OCI-LY3 (cell line): ENCODE measurements at regions not wholly inside any gene's neighbourhood (a gene's known extent, or its start where the extent isn't known, plus 50 kb on each side); places are given as distances from the start of the nearest gene placed in this dataset.

ENCODE experiments used
- H2AFZ ChIP-seq: fragments of 200-600, 300-600 bp; shearing (Covaris generic); 2 replicates; pipeline ENCODE4 v1.6.0; 2014; ENCODE audit warnings: antibody characterized with exemption, low read depth, low read length
- H3K27ac ChIP-seq: fragments of 200-600, 300-600 bp; sonication (generic); 2 replicates; pipeline ENCODE4 v1.5.1; 2014; ENCODE audit warnings: mild to moderate bottlenecking, low read length, moderate library complexity, mixed read lengths
- H3K27me3 ChIP-seq: fragments of 200-600, 300-600 bp; sonication (generic); 2 replicates; pipeline ENCODE4 v1.6.1; 2014; ENCODE audit warnings: low read depth, low read length, mixed read lengths
- H3K36me3 ChIP-seq: fragments of 200-600, 300-600 bp; sonication (generic); replicated peaks from 2 replicates; pipeline ENCODE3; 2014; ENCODE audit warnings: low read depth, low read length, mixed read lengths
- H3K4me1 ChIP-seq: fragments of 300-600, 200-600 bp; sonication (generic); 2 replicates; pipeline ENCODE4 v1.6.1; 2014; ENCODE audit warnings: low read length, mixed read lengths
- H3K4me2 ChIP-seq: fragments of 200-600, 300-600 bp; sonication (generic); 2 replicates; pipeline ENCODE4 v1.6.1; 2014; ENCODE audit warnings: low read length, mixed read lengths
- H3K4me3 ChIP-seq: fragments of 300-600, 200-600 bp; sonication (generic); 2 replicates; pipeline ENCODE4 v1.5.1; 2014; ENCODE audit warnings: antibody characterized with exemption, mild to moderate bottlenecking, low read length, moderate library complexity
- H3K79me2 ChIP-seq: fragments of 300-600, 200-600 bp; shearing (Covaris generic); 2 replicates; pipeline ENCODE4 v1.6.1; 2014; ENCODE audit warnings: mild to moderate bottlenecking, low read length, mixed read lengths
- H3K9ac ChIP-seq: fragments of 300-600, 200-600 bp; shearing (Covaris generic); 2 replicates; pipeline ENCODE4 v1.6.0; 2014; ENCODE audit warnings: mild to moderate bottlenecking, low read length, moderate library complexity
- H3K9me3 ChIP-seq: fragments of 200-600, 300-600 bp; shearing (Covaris generic); 2 replicates; pipeline ENCODE4 v1.6.1; 2014; ENCODE audit warnings: low read length, mixed read lengths; ENCODE audit not compliant: insufficient read depth
- H4K20me1 ChIP-seq: fragments of 200-600, 300-600 bp; sonication (generic); 2 replicates; pipeline ENCODE4 v1.6.1; 2016; ENCODE audit warnings: low read length, mixed read lengths; ENCODE audit not compliant: insufficient read depth
- CTCF ChIP-seq: fragments of 200-600, 300-600 bp; sonication (generic); IDR thresholded peaks from 2 replicates; pipeline ENCODE4 v1.5.1; 2014; ENCODE audit warnings: antibody characterized with exemption, low read length, low read depth
- EZH2phosphoT487 ChIP-seq: fragments of 200-600 bp; shearing (Covaris generic); IDR thresholded peaks from 2 replicates; pipeline ENCODE4 v1.6.1; 2018; ENCODE audit warnings: antibody characterized with exemption, mixed run types, low read depth

GRCh38 chr9:26527931-26528330 is 364.7 kb downstream of the CAAP1 start:
- H4K20me1 ChIP-seq, result no peaks in the 10 kb centered on the region
- no peak for TF ChIP-seq EZH2phosphoT487
- no peak for TF ChIP-seq CTCF
- H3K4me2 ChIP-seq, result no peak overlapping the region
- no peaks in the 10 kb centered on the region for H3K27me3 ChIP-seq
- no peaks in the 10 kb centered on the region for H3K9me3 ChIP-seq
- H2AFZ ChIP-seq, result no peak overlapping the region
- H3K9ac ChIP-seq, result no peak overlapping the region
- H3K4me3 ChIP-seq, result no peak overlapping the region
- H3K27ac ChIP-seq, result no peak overlapping the region
- H3K79me2 ChIP-seq, result no peaks in the 10 kb centered on the region
- no peaks in the 10 kb centered on the region for H3K36me3 ChIP-seq
- H3K4me1 ChIP-seq, result no peaks in the 10 kb centered on the region; the same call in 1 of the 2 replicates

- no peaks in the 10 kb centered on the region for H3K27me3 ChIP-seq
- no peaks in the 10 kb centered on the region for H3K9me3 ChIP-seq
- H3K4me3 ChIP-seq, result no peak overlapping the region
- no peak overlapping the region for H3K27ac ChIP-seq
- no peaks in the 10 kb centered on the region for H3K36me3 ChIP-seq
- no peaks in the 10 kb centered on the region for H3K4me1 ChIP-seq
- H2AFZ ChIP-seq, result no peak overlapping the region
- no peak for TF ChIP-seq CTCF
- no peak for TF ChIP-seq EZH2phosphoT487
- no peak overlapping the region for H3K4me2 ChIP-seq
- no peak overlapping the region for H3K9ac ChIP-seq
- H3K79me2 ChIP-seq, result no peaks in the 10 kb centered on the region
- no peaks in the 10 kb centered on the region for H4K20me1 ChIP-seq
These were observed 368.3 kb downstream of the CAAP1 start for GRCh38 chr9:26524267-26524666.

DNA sequence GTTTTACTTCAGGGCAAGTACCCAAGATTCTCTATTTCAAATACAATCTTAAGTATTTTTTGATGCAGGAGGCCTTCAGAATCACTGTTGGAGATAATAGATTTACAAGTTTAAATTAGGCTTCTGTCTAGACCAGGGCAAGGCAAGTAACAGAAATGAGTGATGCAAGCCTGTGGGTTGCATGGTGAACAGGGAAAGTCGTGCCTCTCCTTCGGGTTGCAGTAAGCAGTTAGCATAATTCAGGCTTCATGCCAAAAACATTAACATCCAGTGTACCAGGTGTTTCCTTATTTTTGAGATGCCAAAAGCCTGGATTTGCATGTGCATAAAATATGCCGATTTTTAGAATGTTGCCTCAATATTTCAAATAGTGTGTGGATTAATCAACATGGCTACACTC is 369.0 kb downstream of the CAAP1 start:
- Histone ChIP-seq H3K27me3 (no peaks in the 10 kb centered on the region), H3K9ac (no peak overlapping the region), H4K20me1 (no peaks in the 10 kb centered on the region), H3K4me2 (no peak overlapping the region), H3K9me3 (no peaks in the 10 kb centered on the region), H3K27ac (no peak overlapping the region), H3K79me2 (no peaks in the 10 kb centered on the region), H2AFZ (no peak overlapping the region), H3K4me3 (no peak overlapping the region), H3K36me3 (no peaks in the 10 kb centered on the region), H3K4me1 (no peaks in the 10 kb centered on the region)
- no peak for TF ChIP-seq CTCF
- TF ChIP-seq EZH2phosphoT487, result no peak

DNA sequence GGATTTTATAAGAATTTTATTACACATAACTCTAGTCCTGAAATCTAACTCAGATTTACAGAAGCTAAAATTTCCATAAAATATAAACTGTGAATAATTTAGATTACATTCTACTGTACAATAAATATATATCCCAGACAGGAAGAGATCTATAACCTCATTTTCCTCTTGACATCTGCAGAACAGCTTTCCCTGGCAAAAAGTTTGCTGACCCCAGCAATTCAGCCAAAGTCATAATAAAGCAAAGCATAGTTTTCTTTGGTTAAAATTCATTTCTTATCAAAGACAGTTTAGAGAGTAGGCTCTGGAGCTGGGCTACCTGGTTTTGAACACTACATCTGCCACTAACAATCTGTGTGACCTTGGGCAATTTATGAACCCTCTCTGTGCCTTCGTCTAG is 372.5 kb downstream of the CAAP1 start:
- Histone ChIP-seq H2AFZ (no peak overlapping the region), H3K4me3 (no peak overlapping the region), H3K27ac (no peak overlapping the region), H3K4me2 (no peak overlapping the region), H3K9me3 (no peaks in the 10 kb centered on the region), H3K4me1 (no peaks in the 10 kb centered on the region), H4K20me1 (no peaks in the 10 kb centered on the region), H3K27me3 (no peaks in the 10 kb centered on the region), H3K36me3 (no peaks in the 10 kb centered on the region), H3K9ac (no peak overlapping the region), H3K79me2 (no peaks in the 10 kb centered on the region)
- TF ChIP-seq EZH2phosphoT487 (no peak), CTCF (no peak)
